ENCODE measurements at regions not wholly inside any gene's neighbourhood (a gene's known extent, or its start where the extent isn't known, plus 50 kb on each side); places are given as distances from the start of the nearest gene placed in this dataset.

GRCh38 chr20:52722926-52723688 is 249.1 kb upstream of the TSHZ2 start:
- POLR2A ChIA-PET: no interaction called here
- no peaks in the 10 kb centered on the region for H3K27me3 ChIP-seq (ENCODE audit: insufficient read depth, low read length)

More at GRCh38 chr20:52722926-52723688, 249.1 kb upstream of the TSHZ2 start:
- Histone ChIP-seq H3K9me3 (ENCODE audit: control insufficient read depth in 1 of 2, insufficient read depth in 1 of 2, low read depth in 1 of 2, low read length in 2 of 2) (peaks cover 0 to 6% of the 10 kb centered on the region in 2 experiments; a peak in 2 of 4 replicates), H3K4me3 (replicated peaks in 1 of 2; ENCODE audit: low read depth in 1 of 2, low read length in 2 of 2) (no peak overlapping the region), H3K9ac (ENCODE audit: low read length) (no peak overlapping the region), H3K36me3 (ENCODE audit: control insufficient read depth in 1 of 2, insufficient read depth in 2 of 2, low read length in 2 of 2) (no peaks in the 10 kb centered on the region), H3K27ac (ENCODE audit: low read depth, low read length) (no peak overlapping the region), H3K4me2 (ENCODE audit: low read length) (no peak overlapping the region), H3K79me2 (ENCODE audit: insufficient read depth, low read length) (no peaks in the 10 kb centered on the region), H2AFZ (ENCODE audit: low read depth, low read length, poor library complexity, severe bottlenecking) (no peak overlapping the region), H3K4me1 (ENCODE audit: control insufficient read depth in 1 of 2, insufficient read depth in 2 of 2, low read length in 2 of 2) (no peaks in the 10 kb centered on the region), H3K9me2 (ENCODE audit: insufficient read depth) (no peaks in the 10 kb centered on the region), H4K20me1 (ENCODE audit: insufficient read depth) (no peaks in the 10 kb centered on the region)
- intact Hi-C loops (cut with micrococcal nuclease): no loop called here
- ATAC-seq (no peak), DNase-seq (ENCODE audit: low read depth, low spot score) (no peak)
- BruUV-seq (replicated peaks): no TSS peak
- TF ChIP-seq YY1 (IDR thresholded peaks at IDR 0.05; ENCODE audit: extremely low read depth, insufficient replicate concordance, low read depth, low read length) (no peak), MAX (IDR thresholded peaks at IDR 0.05) (no peak), POLR2AphosphoS5 (IDR thresholded peaks at IDR 0.05; ENCODE audit: low read depth, low read length) (no peak), POLR2A (IDR thresholded peaks at IDR 0.05; ENCODE audit: borderline replicate concordance, extremely low read depth, insufficient read depth, insufficient read length) (no peak), EZH2 (IDR thresholded peaks at IDR 0.05) (no peak), CTCF (IDR thresholded peaks at IDR 0.05 in 2 of 3, conservative IDR thresholded peaks at IDR 0.05 in 1 of 3; ENCODE audit: borderline replicate concordance in 1 of 3, insufficient read depth in 1 of 3, low read depth in 2 of 3, low read length in 2 of 3) (no peak), ELF1 (IDR thresholded peaks at IDR 0.05; ENCODE audit: borderline replicate concordance, low read depth) (no peak), ZNF274 (IDR thresholded peaks at IDR 0.05; ENCODE audit: low read depth, low read length) (no peak)
- ChIA-PET RAD21 (ENCODE audit: low non-redundant PET in 1 of 2, low total read pairs in 2 of 2, uncharacterized antibody in 2 of 2, unreplicated experiment in 2 of 2) (no interaction called here), CTCF (no interaction called here)

Data from HCT116 (cell line).